ENCODE measurements at regions not wholly inside any gene's neighbourhood (a gene's known extent, or its start where the extent isn't known, plus 50 kb on each side); places are given as distances from the start of the nearest gene placed in this dataset.

GRCh38 chr5:121691478-121691877 lies 160.2 kb upstream of the FTMT start:
- TF ChIP-seq CTCF (IDR thresholded peaks at IDR 0.05) (no peak), POLR2A (IDR thresholded peaks at IDR 0.05) (no peak)

Data from Peyer's patch (tissue), 4 donors.